GM19351 (cell line): ENCODE measurements at regions not wholly inside any gene's neighbourhood (a gene's known extent, or its start where the extent isn't known, plus 50 kb on each side); places are given as distances from the start of the nearest gene placed in this dataset.
A peak's percentile ranks its signal among the peaks of the same experiment; 100 is the strongest.

Source experiments
- ATAC-seq: cut with Tn5 transposase; IDR thresholded peaks from one replicate; pipeline ENCODE4 v1.9.1; 2021; ENCODE audit warnings: mild to moderate bottlenecking, moderate library complexity; ENCODE audit not compliant: unreplicated experiment

GRCh38 chr5:114010362-114010761 lies 351.5 kb upstream of the KCNN2 start:
- ATAC-seq, result no peak

- ATAC-seq, result no peak
Measured at GRCh38 chr5:114018186-114018585, 343.7 kb upstream of the KCNN2 start.

- ATAC-seq, result no peak
Measured at GRCh38 chr5:114038756-114039155, 323.1 kb upstream of the KCNN2 start.

- no peak for ATAC-seq
Measured at GRCh38 chr5:114050087-114050486, 311.8 kb upstream of the KCNN2 start.

- no peak for ATAC-seq
Measured at GRCh38 chr5:114053372-114053771, 308.5 kb upstream of the KCNN2 start.

GRCh38 chr5:114054594-114054993 lies 307.3 kb upstream of the KCNN2 start:
- no peak for ATAC-seq

- ATAC-seq, result no peak
Measured at GRCh38 chr5:114055318-114056184, 306.3 kb upstream of the KCNN2 start.

GRCh38 chr5:114056185-114056538 lies 305.7 kb upstream of the KCNN2 start:
- ATAC-seq, result no peak

- ATAC-seq, result no peak
Measured at GRCh38 chr5:114060866-114061265, 301.0 kb upstream of the KCNN2 start.

- ATAC-seq, result no peak
Measured at GRCh38 chr5:114062932-114063867, 298.7 kb upstream of the KCNN2 start.

GRCh38 chr5:114065912-114066311 lies 296.0 kb upstream of the KCNN2 start:
- no peak for ATAC-seq

- ATAC-seq, result no peak
Measured at GRCh38 chr5:114070093-114070722, 291.7 kb upstream of the KCNN2 start.

GRCh38 chr5:114089259-114089658 lies 272.6 kb upstream of the KCNN2 start:
- no peak for ATAC-seq

GRCh38 chr5:114097570-114097969 lies 264.3 kb upstream of the KCNN2 start:
- no peak for ATAC-seq

- no peak for ATAC-seq
Measured at GRCh38 chr5:114099161-114099560, 262.7 kb upstream of the KCNN2 start.

- ATAC-seq, result peak; percentile 79
Measured at GRCh38 chr5:114101153-114101552, 260.7 kb upstream of the KCNN2 start.

GRCh38 chr5:114113604-114114003 lies 248.3 kb upstream of the KCNN2 start:
- no peak for ATAC-seq

- no peak for ATAC-seq
Measured at GRCh38 chr5:114116981-114117380, 244.9 kb upstream of the KCNN2 start.

- no peak for ATAC-seq
Measured at GRCh38 chr5:114118511-114118910, 243.4 kb upstream of the KCNN2 start.

- no peak for ATAC-seq
Measured at GRCh38 chr5:114120166-114120565, 241.7 kb upstream of the KCNN2 start.

- ATAC-seq, result no peak
Measured at GRCh38 chr5:114122852-114123251, 239.0 kb upstream of the KCNN2 start.
